GM12892 (cell line): ENCODE measurements at regions not wholly inside any gene's neighbourhood (a gene's known extent, or its start where the extent isn't known, plus 50 kb on each side); places are given as distances from the start of the nearest gene placed in this dataset.

Experiments
- DNase-seq: peaks from one replicate; pipeline ENCODE4 v3.0.0; 2011; ENCODE audit not compliant: insufficient read length
- FAIRE-seq: peaks from 2 replicates; lab custom pipeline; 2011; peaks lifted over from hg19 to GRCh38; lab: Jason Lieb, UNC
- POLR2A ChIP-seq: IDR thresholded peaks from 2 replicates; pipeline ENCODE4 v1.6.1; 2011; ENCODE audit warnings: low read depth, low read length, control low read depth
- POLR2AphosphoS5 ChIP-seq: IDR thresholded peaks from 2 replicates; pipeline ENCODE4 v1.6.1; 2011; ENCODE audit warnings: low read depth, low read length, control low read depth
- TAF1 ChIP-seq: IDR thresholded peaks from 2 replicates; pipeline ENCODE4 v1.6.1; 2011; ENCODE audit warnings: low read depth, mild to moderate bottlenecking, control low read depth, low read length, borderline replicate concordance

GRCh38 chr12:126201981-126202537 is 1136.8 kb downstream of the AACS start:
- DNase-seq (no peak), FAIRE-seq (no peak)
- no peak for TF ChIP-seq POLR2AphosphoS5
- TF ChIP-seq TAF1: no peak
- TF ChIP-seq POLR2A: no peak

GRCh38 chr12:126204326-126204725 is 1139.1 kb downstream of the AACS start:
- DNase-seq: no peak
- FAIRE-seq: no peak
- TF ChIP-seq POLR2A (no peak), TAF1 (no peak)

- FAIRE-seq: no peak
- TF ChIP-seq TAF1 (no peak), POLR2A (no peak), POLR2AphosphoS5 (no peak)
- no peak for DNase-seq
These were observed 1144.8 kb downstream of the AACS start for GRCh38 chr12:126210026-126210425.

GRCh38 chr12:126210448-126210847 is 1145.2 kb downstream of the AACS start:
- TF ChIP-seq POLR2AphosphoS5 (no peak), POLR2A (no peak), TAF1 (no peak)
- FAIRE-seq (no peak), DNase-seq (no peak)

GRCh38 chr12:126212824-126213223 is 1147.6 kb downstream of the AACS start:
- FAIRE-seq: no peak
- TF ChIP-seq POLR2A (no peak), POLR2AphosphoS5 (no peak), TAF1 (no peak)
- no peak for DNase-seq

GRCh38 chr12:126218697-126219096 is 1153.5 kb downstream of the AACS start:
- DNase-seq (no peak), FAIRE-seq (no peak)
- TF ChIP-seq TAF1: no peak
- TF ChIP-seq POLR2AphosphoS5: no peak
- no peak for TF ChIP-seq POLR2A

GRCh38 chr12:126219139-126219538 is 1153.9 kb downstream of the AACS start:
- TF ChIP-seq POLR2A: no peak
- TF ChIP-seq POLR2AphosphoS5: no peak
- TF ChIP-seq TAF1: no peak
- DNase-seq (no peak), FAIRE-seq (no peak)

GRCh38 chr12:126219654-126220279 is 1154.5 kb downstream of the AACS start:
- FAIRE-seq (no peak), DNase-seq (no peak)
- TF ChIP-seq POLR2A: no peak
- no peak for TF ChIP-seq TAF1
- TF ChIP-seq POLR2AphosphoS5: no peak

- no peak for TF ChIP-seq POLR2A
- TF ChIP-seq POLR2AphosphoS5: no peak
- no peak for TF ChIP-seq TAF1
- no peak for DNase-seq
- FAIRE-seq: no peak
These were observed 1158.8 kb downstream of the AACS start for GRCh38 chr12:126224032-126224431.

- DNase-seq (no peak), FAIRE-seq (no peak)
- TF ChIP-seq POLR2AphosphoS5 (no peak), TAF1 (no peak), POLR2A (no peak)
These were observed 1163.7 kb downstream of the AACS start for GRCh38 chr12:126228936-126229335.

- TF ChIP-seq TAF1 (no peak), POLR2A (no peak), POLR2AphosphoS5 (no peak)
- FAIRE-seq (no peak), DNase-seq (no peak)
These were observed 1167.5 kb downstream of the AACS start for GRCh38 chr12:126232711-126233110.

GRCh38 chr12:126233625-126234024 is 1168.4 kb downstream of the AACS start:
- DNase-seq (no peak), FAIRE-seq (no peak)
- TF ChIP-seq POLR2AphosphoS5: no peak
- TF ChIP-seq POLR2A: no peak
- TF ChIP-seq TAF1: no peak

GRCh38 chr12:126243814-126244440 is 1178.7 kb downstream of the AACS start:
- no peak for DNase-seq
- FAIRE-seq: no peak
- TF ChIP-seq TAF1: no peak
- no peak for TF ChIP-seq POLR2A
- no peak for TF ChIP-seq POLR2AphosphoS5

- no peak for DNase-seq
- FAIRE-seq: no peak
- no peak for TF ChIP-seq TAF1
- no peak for TF ChIP-seq POLR2AphosphoS5
- no peak for TF ChIP-seq POLR2A
These were observed 1182.7 kb downstream of the AACS start for GRCh38 chr12:126247936-126248335.
